Ammon's horn (tissue), 1 donor: ENCODE measurements at regions not wholly inside any gene's neighbourhood (a gene's known extent, or its start where the extent isn't known, plus 50 kb on each side); places are given as distances from the start of the nearest gene placed in this dataset.

Experiments
- DNase-seq: peaks from one replicate; pipeline ENCODE4 v3.0.0-alpha.2; 2016; ENCODE audit warnings: low spot score

DNA sequence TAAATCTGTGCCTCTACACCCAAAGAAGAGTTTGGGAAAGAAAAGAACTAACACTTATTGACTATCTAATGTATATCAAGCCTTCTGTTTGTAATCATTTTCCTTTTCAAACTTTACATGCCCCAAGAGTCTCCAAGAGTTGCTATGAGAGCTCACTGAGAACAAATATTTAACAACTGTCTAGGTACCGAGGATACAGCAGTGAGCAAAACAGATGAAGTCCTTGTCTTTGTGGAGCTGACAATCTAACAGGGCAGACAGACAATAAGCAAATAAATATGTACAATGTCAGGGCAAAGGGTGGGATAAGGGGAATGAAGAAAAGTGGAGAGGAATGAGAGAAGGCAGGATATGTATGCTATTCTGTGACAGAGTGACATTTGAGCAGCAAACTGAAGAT lies 64.8 kb upstream of the KSR1 start:
- no peak for DNase-seq

- DNase-seq, result no peak
Observed at GRCh38 chr17:27396045-27396444, 60.2 kb upstream of the KSR1 start.

DNA sequence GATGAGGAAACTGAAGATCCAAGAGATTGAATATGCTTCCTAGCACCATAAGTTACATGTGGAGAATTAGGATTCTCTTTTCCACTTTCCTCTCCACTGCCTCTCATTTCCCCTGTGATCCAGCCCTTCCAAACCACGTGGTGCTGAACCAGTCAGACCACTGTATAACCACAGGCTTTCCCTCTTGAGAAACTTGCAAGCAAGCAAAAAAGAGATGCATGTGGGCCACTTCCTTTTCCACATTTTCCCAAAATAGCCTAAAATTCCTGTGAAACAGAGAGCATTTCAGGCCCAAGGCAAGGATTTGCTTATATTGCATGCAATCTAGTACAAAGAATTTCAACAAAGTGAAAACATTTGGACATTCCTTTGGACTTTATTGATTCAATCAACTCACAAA lies 59.3 kb upstream of the KSR1 start:
- no peak for DNase-seq

DNA sequence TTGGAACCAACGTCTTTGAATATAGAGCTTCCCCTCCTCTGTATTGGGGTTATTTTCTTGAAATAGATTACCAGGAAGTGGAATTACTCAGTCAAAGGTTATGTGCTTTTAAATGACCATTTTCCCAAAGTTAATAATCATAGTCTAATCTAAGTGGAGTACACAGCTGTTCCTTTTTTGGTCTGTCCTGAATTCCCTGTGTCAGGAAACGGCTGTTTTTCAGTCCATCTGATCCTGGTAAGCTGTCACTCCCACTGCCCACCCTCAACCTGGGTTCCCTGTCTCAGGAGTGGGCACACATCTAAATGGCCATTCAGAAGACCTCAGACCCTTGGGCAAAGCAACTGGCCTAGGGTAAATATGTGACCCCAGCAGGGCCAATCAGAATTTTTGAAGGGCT lies 57.6 kb upstream of the KSR1 start:
- no peak for DNase-seq

DNA sequence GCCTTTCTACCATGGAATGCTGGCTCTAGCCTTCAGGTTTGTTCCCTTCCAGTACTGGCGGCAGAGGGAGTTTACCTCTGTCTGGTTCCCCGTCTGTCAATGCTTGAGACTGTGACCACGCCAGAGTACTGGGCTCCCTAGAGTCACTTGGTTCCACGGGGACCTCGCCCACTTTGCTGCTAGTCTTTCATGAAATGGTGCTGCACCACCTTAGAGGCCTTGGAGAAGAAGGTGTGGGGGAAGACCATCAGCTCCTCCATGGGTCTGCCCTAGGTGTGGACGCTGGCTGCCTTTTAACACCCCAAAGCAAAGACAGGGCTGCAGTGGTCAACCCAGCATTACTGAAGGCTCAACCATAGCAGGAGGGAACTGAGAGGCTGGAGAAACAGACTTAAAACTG lies 55.3 kb upstream of the KSR1 start:
- no peak for DNase-seq

DNA sequence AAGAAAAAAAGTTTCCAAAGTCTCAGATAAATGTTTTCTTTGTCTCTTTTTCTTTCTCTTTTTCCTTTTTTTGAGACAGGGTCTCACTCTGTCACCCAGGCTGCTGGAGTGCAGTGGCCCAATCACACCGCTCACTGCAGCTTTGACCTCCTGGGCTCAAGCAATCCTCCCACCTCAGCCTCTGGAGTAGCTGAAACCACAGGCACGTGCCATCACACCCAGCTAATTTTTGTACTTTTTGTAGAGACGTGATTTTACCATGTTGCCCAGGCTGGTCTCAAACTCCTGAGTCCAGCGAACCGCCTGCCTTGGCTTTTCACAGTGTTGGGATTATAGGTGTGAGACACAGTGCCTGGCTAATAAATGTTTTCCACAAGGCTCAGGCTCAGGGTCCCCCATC lies 53.3 kb upstream of the KSR1 start:
- DNase-seq, result no peak

GRCh38 chr17:27403480-27404005 lies 52.7 kb upstream of the KSR1 start:
- no peak for DNase-seq

DNA sequence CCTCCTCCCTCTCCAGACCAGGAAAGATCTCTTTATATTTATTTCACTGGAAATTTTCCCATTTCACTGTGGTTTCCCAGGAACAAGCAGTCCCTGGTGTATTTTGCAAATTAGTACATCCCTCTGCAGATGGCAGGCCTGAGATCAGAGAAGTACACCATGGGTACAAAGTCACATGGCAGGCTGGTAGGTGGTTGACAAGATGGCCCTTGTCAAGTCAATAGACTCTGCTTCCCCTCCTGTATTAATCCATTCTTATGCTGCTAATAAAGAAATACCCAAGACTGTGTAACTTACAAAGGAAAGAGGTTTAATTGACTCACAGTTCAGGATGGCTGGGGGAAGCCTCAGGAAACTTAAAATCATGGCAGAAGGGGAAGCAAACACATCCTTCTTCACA lies 51.6 kb upstream of the KSR1 start:
- peak; percentile 63 for DNase-seq
